GM13976 (cell line): ENCODE measurements at regions not wholly inside any gene's neighbourhood (a gene's known extent, or its start where the extent isn't known, plus 50 kb on each side); places are given as distances from the start of the nearest gene placed in this dataset.

ENCODE experiments used
- DNase-seq: peaks from one replicate; pipeline ENCODE4 v3.0.0; 2012; ENCODE audit warnings: low spot score
- in situ Hi-C: fragments of 300-500 bp; cut with MboI; formaldehyde crosslinking; loops from one replicate; pipeline ENCODE4 v1.12.0; 2022; ENCODE audit warnings: low sequenced_read_pairs, mixed read lengths, inconsistent platforms; ENCODE audit not compliant: unreplicated experiment
- TF ChIP-seq, protein P1 (sequence below): IDR thresholded peaks from 2 replicates; pipeline ENCODE4 v1.5.1; 2012; ENCODE audit warnings: borderline replicate concordance, mild to moderate bottlenecking; ENCODE audit not compliant: insufficient read depth; ENCODE audit errors: extremely low read depth, missing control alignments, control extremely low read depth

DNA sequence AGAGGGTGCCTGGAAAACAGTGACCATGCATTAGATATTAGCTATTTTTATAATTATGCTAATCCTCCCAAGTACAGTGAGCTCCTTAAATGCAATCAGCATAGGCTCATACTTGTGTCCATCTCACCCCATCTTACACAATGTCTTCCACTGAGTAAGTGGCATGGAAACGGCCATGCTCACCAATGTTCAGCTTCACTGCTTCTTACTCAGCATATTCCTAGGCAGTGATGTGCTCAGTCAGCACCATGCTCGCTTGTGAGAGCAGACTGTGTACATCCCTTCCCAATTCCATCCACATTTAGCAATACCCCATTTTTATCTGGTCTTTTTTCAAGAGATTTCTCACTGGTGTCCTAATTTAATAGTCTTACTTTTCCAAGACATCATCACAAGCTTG is 454.8 kb upstream of the SOX9 start:
- no peak for DNase-seq
- in situ Hi-C loops = no loop called here

DNA sequence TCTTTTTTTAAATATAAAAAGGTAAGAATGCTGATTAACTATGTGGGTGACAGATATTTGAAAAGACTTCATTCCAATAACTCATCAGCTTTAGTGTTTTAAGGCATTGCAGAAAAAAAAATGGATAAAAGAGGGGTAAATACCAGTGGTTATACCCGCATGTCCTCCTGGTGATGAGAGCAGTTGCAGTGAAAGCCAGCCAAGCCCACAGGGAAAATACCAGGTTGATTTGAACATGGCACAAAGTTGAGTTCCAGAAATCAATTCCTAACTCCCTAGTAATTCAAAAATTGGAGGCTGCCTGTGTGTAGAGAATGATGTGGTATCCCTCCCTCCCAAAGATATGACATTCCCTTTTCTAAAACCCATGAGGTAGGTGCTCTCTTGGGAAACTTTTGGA is 453.2 kb upstream of the SOX9 start:
- in situ Hi-C loops = no loop called here
- TF ChIP-seq, protein P1, sequence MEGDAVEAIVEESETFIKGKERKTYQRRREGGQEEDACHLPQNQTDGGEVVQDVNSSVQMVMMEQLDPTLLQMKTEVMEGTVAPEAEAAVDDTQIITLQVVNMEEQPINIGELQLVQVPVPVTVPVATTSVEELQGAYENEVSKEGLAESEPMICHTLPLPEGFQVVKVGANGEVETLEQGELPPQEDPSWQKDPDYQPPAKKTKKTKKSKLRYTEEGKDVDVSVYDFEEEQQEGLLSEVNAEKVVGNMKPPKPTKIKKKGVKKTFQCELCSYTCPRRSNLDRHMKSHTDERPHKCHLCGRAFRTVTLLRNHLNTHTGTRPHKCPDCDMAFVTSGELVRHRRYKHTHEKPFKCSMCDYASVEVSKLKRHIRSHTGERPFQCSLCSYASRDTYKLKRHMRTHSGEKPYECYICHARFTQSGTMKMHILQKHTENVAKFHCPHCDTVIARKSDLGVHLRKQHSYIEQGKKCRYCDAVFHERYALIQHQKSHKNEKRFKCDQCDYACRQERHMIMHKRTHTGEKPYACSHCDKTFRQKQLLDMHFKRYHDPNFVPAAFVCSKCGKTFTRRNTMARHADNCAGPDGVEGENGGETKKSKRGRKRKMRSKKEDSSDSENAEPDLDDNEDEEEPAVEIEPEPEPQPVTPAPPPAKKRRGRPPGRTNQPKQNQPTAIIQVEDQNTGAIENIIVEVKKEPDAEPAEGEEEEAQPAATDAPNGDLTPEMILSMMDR = no peak
- DNase-seq = no peak

More for the DNA sequence above, 454.8 kb upstream of the SOX9 start:
- TF ChIP-seq, protein P1 = no peak

DNA sequence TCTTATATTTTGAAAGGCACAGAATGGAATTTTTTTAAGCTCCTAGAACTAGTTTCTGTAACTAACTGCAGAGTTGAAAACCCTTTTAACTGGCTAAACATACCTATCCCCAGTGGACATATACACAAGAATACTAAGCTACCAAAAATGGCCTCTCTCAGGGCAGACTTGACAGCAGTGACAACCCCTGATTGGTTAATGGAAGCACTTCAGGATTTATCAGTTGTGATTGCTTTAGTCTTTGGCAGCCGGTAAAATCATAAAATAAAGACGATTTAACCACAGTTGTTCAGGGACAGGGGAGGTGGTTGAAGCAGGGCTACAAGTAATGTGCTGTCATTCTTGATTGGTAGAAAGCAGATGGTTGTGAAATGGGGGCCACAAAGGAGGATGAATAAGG is 452.0 kb upstream of the SOX9 start:
- DNase-seq = no peak
- in situ Hi-C loops = no loop called here
- TF ChIP-seq, protein P1 = no peak

DNA sequence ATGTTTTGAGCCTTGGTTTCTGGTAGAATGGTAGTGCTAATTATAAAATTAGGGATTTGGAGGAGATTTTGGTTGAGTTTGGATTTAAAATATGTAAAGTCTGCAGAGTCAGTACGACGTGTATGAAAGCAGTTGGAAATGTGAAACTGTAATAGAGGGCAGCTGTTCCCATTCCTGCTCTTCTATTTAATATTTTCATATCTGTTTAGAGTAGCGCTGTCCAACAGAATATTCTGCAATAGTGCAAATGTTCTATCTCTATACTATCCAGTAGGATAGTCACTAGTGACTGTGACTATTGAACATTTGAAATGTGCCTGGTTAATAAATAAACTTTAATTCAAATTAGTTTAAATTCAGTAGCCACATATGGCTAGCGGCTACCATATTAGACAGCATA is 443.4 kb upstream of the SOX9 start:
- DNase-seq = no peak
- in situ Hi-C loops = no loop called here
- TF ChIP-seq, protein P1 = no peak

DNA sequence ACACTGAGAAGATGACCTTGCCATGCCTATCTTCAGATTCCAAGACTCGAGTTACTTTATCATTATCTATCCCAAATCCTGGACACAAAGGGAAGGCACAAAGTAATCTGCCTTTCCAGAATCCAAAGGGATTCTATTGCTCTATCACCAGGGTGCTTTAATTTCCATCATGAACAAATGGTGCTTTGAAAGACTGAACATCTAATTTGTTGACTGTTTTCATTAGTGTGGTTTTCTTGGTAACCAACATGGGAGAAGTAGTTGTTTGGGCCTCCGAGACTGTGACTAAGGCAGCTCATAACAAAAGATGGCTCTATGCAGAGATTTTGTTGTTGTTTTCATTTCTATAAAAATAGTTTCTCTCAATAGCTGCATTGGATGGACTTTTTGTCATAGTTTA is 441.0 kb upstream of the SOX9 start:
- in situ Hi-C loops = no loop called here
- TF ChIP-seq, protein P1 = no peak
- no peak for DNase-seq

DNA sequence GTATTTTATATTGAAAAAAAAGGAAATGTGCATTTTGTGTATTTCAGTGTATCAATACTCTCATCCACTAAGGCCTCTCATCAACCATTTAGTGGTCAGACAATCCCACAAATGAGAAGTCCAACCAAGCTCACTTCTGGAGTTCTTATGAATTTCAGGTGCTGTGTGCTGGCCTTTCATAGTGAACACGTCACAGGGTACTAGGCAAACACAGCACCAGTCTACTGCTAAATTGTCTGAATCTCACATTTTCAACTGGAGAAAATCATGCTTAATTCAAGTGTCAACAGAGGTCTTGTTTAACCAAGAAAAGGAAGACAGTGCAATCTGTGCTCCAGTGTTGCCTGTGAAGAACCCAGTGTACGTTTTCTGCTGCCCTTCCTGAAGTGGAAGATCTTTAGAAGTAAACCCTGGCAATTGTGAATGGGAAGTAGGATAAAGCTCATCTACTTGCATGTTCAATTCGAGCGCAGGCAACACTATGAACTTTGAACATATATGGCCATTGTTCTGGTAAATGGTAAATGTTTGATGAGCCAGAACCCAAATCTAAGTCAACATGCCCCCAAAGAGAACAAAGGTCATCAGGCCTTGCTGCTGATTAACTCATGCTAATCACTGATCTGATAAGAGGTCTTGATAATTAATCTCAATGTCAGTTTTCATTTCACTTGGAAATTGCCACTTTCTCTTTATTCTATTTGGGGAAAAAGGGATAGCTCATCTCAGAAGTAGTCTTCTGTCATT is 439.2 kb upstream of the SOX9 start:
- TF ChIP-seq, protein P1 = no peak
- no peak for DNase-seq
- in situ Hi-C loops = no loop called here
